HepG2 (cell line): ENCODE measurements at regions not wholly inside any gene's neighbourhood (a gene's known extent, or its start where the extent isn't known, plus 50 kb on each side); places are given as distances from the start of the nearest gene placed in this dataset.

Source experiments
- ATAC-seq: fragments of 200-7000 bp; cut with Tn5 transposase; 3 replicates; pipeline ENCODE4 v1.9.1; 2020; ENCODE audit warnings: mild to moderate bottlenecking, moderate library complexity
- BruUV-seq: library from RNA; stranded (reverse); fragments of 400-500 nt; replicated peaks from 2 replicates; lab custom pipeline; 2021; lab: Mats Ljungman, UMichigan
- CTCF ChIA-PET: fragments of 300-600 bp; formaldehyde crosslinking; extraction: SDS; loops from one replicate; lab custom pipeline; 2021; ENCODE audit warnings: low total read pairs, inconsistent platforms, low intra/inter-chr PET ratio; lab: Yijun Ruan, JAX
- POLR2A ChIA-PET: fragments of 350-600 bp; sonication (Branson Sonifier 250); formaldehyde crosslinking; loops from one replicate; lab custom pipeline; 2020; ENCODE audit warnings: antibody characterized with exemption, inconsistent platforms; lab: Yijun Ruan, JAX
- DNase-seq: peaks from one replicate; pipeline ENCODE4 v3.0.0-alpha.2; 2015; ENCODE audit warnings: low spot score
- FAIRE-seq: peaks from 3 replicates; lab custom pipeline; 2011; peaks lifted over from hg19 to GRCh38; lab: Jason Lieb, UNC
- H2AFZ ChIP-seq: one replicate; pipeline ENCODE4 v1.6.1; 2011; ENCODE audit warnings: low read length, inconsistent platforms
- H3K27ac ChIP-seq: fragments of 300-600 bp; 3 replicates; pipeline ENCODE4 v1.8.0; 2011; ENCODE audit warnings: mixed run types, mild to moderate bottlenecking, mixed read lengths, low read length, inconsistent platforms; ENCODE audit not compliant: insufficient read depth; ENCODE audit errors: extremely low read length
- H3K27me3 ChIP-seq, 2 experiments: fragments of 200-600 bp in 1 of 2; 2 replicates in 1 of 2; 3 replicates in 1 of 2; pipeline versions ENCODE4 v1.6.0 to v1.8.0; 2011; ENCODE audit warnings: low read length in 2 of 2, mild to moderate bottlenecking in 2 of 2, moderate library complexity in 2 of 2, inconsistent platforms in 1 of 2; ENCODE audit not compliant: insufficient read depth in 2 of 2, control insufficient read depth in 1 of 2
- H3K36me3 ChIP-seq, 2 experiments: fragments of 200-600 bp in 1 of 2; replicated peaks in 1 of 2; 2 replicates in 1 of 2; 3 replicates in 1 of 2; pipeline versions ENCODE4 v1.5.1 to v1.8.0; 2011; ENCODE audit warnings: low read length in 2 of 2, inconsistent platforms in 1 of 2; ENCODE audit not compliant: insufficient read depth in 2 of 2, control insufficient read depth in 1 of 2
- H3K4me1 ChIP-seq: 2 replicates; pipeline ENCODE4 v1.5.1; 2012; ENCODE audit warnings: low read length, inconsistent platforms; ENCODE audit not compliant: insufficient read depth
- H3K4me2 ChIP-seq: 2 replicates; pipeline ENCODE4 v1.6.0; 2011; ENCODE audit warnings: low read depth, low read length, inconsistent platforms
- H3K4me3 ChIP-seq, 3 experiments: fragments of 200-600 bp in 1 of 3; sonication (generic), shearing (Covaris generic) in 1 of 3; replicated peaks in 1 of 3; 2 replicates each; pipeline ENCODE4 v1.5.1; 2011 to 2016; ENCODE audit warnings: low read length in 3 of 3, inconsistent platforms in 2 of 3, low read depth in 2 of 3, mild to moderate bottlenecking in 2 of 3, control low read depth in 1 of 3, mixed read lengths in 1 of 3; ENCODE audit not compliant: insufficient read depth in 1 of 3
- H3K79me2 ChIP-seq: one replicate; pipeline ENCODE4 v1.6.1; 2011; ENCODE audit warnings: low read length, inconsistent platforms; ENCODE audit not compliant: insufficient read depth
- H3K9ac ChIP-seq: 2 replicates; pipeline ENCODE4 v1.6.0; 2011; ENCODE audit warnings: mild to moderate bottlenecking, low read depth, low read length, inconsistent platforms; ENCODE audit not compliant: insufficient read depth
- H3K9me3 ChIP-seq: 2 replicates; pipeline ENCODE4 v1.5.1; 2012; ENCODE audit warnings: mild to moderate bottlenecking, low read length
- H4K20me1 ChIP-seq: 2 replicates; pipeline ENCODE4 v1.6.0; 2011; ENCODE audit warnings: inconsistent platforms, mild to moderate bottlenecking, low read length, moderate library complexity; ENCODE audit not compliant: insufficient read depth
- HES4 ChIP-seq: sonication (generic); formaldehyde crosslinking; IDR thresholded peaks from 2 replicates; pipeline ENCODE4 v1.9.0; 2021; ENCODE audit warnings: mild to moderate bottlenecking, missing genetic modification reagents, borderline replicate concordance
- HMGA1 ChIP-seq: sonication (generic); formaldehyde crosslinking; conservative IDR thresholded peaks from 2 replicates; pipeline ENCODE4 v1.4.0; 2020; ENCODE audit warnings: missing genetic modification reagents
- MED8 ChIP-seq: sonication (generic); formaldehyde crosslinking; IDR thresholded peaks from 2 replicates; pipeline ENCODE4 v1.8.1; 2023; ENCODE audit warnings: mild to moderate bottlenecking, missing genetic modification reagents; ENCODE audit not compliant: insufficient replicate concordance
- NFYC ChIP-seq: IDR thresholded peaks from 2 replicates; pipeline ENCODE4 v1.6.1; 2016; ENCODE audit warnings: missing genetic modification reagents, missing compliant biosample characterization
- PHF5A ChIP-seq: IDR thresholded peaks from one replicate; pipeline ENCODE4 v1.6.1; 2018; ENCODE audit warnings: low read depth, missing genetic modification reagents; ENCODE audit not compliant: unreplicated experiment
- RBFOX2 ChIP-seq: fragments of 200-400 bp; formaldehyde crosslinking; IDR thresholded peaks from 2 replicates; pipeline ENCODE4 v1.6.1; 2017; ENCODE audit warnings: low read depth, mild to moderate bottlenecking, low read length
- SNAPC2 ChIP-seq: sonication (generic); formaldehyde crosslinking; IDR thresholded peaks from 2 replicates; pipeline ENCODE4 v1.8.1; 2022; ENCODE audit warnings: mild to moderate bottlenecking, missing genetic modification reagents
- SP1 ChIP-seq, 2 experiments: fragments of 450-650 bp in 1 of 2; sonication (generic) in 1 of 2; formaldehyde crosslinking in 1 of 2; IDR thresholded peaks; 2 replicates each; pipeline versions ENCODE4 v1.4.0 to v1.6.1; 2016 to 2020; ENCODE audit warnings: missing genetic modification reagents in 1 of 2
- TEAD3 ChIP-seq: optimal IDR thresholded peaks from 2 replicates; pipeline ENCODE3; 2016; ENCODE audit warnings: borderline replicate concordance
- ZBTB46 ChIP-seq: sonication (generic); formaldehyde crosslinking; IDR thresholded peaks from 2 replicates; pipeline ENCODE4 v1.4.0; 2020; ENCODE audit warnings: mild to moderate bottlenecking, missing genetic modification reagents, borderline replicate concordance
- ZNF136 ChIP-seq: sonication (generic); formaldehyde crosslinking; IDR thresholded peaks from 2 replicates; pipeline ENCODE4 v1.8.1; 2022; ENCODE audit warnings: low read depth, mild to moderate bottlenecking, moderate library complexity, missing genetic modification reagents
- ZNF263 ChIP-seq: sonication (generic); formaldehyde crosslinking; IDR thresholded peaks from 2 replicates; pipeline ENCODE4 v1.4.0; 2020; ENCODE audit warnings: missing genetic modification reagents
- ZNF468 ChIP-seq: sonication (generic); formaldehyde crosslinking; IDR thresholded peaks from 2 replicates; pipeline ENCODE4 v1.8.0; 2022; ENCODE audit warnings: mild to moderate bottlenecking, moderate library complexity, missing genetic modification reagents
- ZNF720 ChIP-seq: sonication (generic); formaldehyde crosslinking; IDR thresholded peaks from 2 replicates; pipeline ENCODE4 v1.4.0; 2020; ENCODE audit warnings: missing genetic modification reagents
- ZNF883 ChIP-seq: sonication (generic); formaldehyde crosslinking; IDR thresholded peaks from 2 replicates; pipeline ENCODE4 v1.5.1; 2020; ENCODE audit warnings: mild to moderate bottlenecking, missing genetic modification reagents; ENCODE audit errors: not compliant biosample characterization
- WGBS: methylation state at CpG from one replicate; pipeline ENCODE4 v1.1.6; 2017; ENCODE audit warnings: low lambda C conversion rate; 5-methylcytosine and 5-hydroxymethylcytosine counted together
- in situ Hi-C: cut with HindIII; loops from 2 replicates; pipeline ENCODE4 v1.10.0; 2017; ENCODE audit warnings: low pct_unique_long_range_greater_than_20kb; ENCODE audit not compliant: extremely low pct_ligation_motif_present
- intact Hi-C: fragments of 100-400 bp; cut with micrococcal nuclease; formaldehyde crosslinking; loops from one replicate; pipeline ENCODE4 v1.10.0; 2022; ENCODE audit not compliant: unreplicated experiment
- TF ChIP-seq, protein P1 (sequence below): sonication (generic); formaldehyde crosslinking; IDR thresholded peaks from 2 replicates; pipeline ENCODE4 v1.8.1; 2022; ENCODE audit warnings: low read depth, mild to moderate bottlenecking, missing genetic modification reagents
- TF ChIP-seq, protein P2 (sequence below): sonication (generic); formaldehyde crosslinking; IDR thresholded peaks from 2 replicates; pipeline ENCODE4 v1.8.1; 2023; ENCODE audit warnings: mild to moderate bottlenecking, moderate library complexity, missing genetic modification reagents
- TF ChIP-seq, protein P3 (sequence below): sonication (generic); formaldehyde crosslinking; IDR thresholded peaks from 2 replicates; pipeline ENCODE4 v1.5.0; 2020; ENCODE audit warnings: mild to moderate bottlenecking, missing genetic modification reagents

DNA sequence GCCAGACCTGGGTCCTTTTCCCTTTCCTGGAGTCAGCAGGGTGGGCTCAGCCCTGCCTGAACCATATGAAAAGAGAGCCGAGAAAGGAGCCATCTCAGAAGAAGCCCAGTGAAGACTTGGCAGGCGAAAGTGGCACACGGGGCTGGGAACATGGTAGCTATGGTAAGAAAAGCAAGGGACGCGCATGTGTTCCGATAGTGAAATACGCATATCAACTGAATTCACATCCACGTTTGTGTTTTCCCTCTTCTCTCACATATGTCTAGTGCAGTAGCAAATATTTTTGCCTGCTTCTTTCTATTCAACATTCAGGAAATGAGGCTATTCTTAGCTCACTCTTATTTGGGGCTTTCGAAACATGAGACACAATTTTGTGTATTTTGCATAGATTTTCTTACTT is 54.1 kb upstream of the PEG3 start:
- in situ Hi-C loops = no loop called here

More for the DNA sequence above, 54.1 kb upstream of the PEG3 start:
- no peak overlapping the region for H2AFZ ChIP-seq
- no peaks in the 10 kb centered on the region for H4K20me1 ChIP-seq
- no peak overlapping the region for H3K4me2 ChIP-seq
- no peak for FAIRE-seq
- POLR2A ChIA-PET = interaction anchor here (2.0 kb wide), 1 partner anchor 10 kb away, joined by 5 read pairs; no protein-coding TSS in a partner anchor
- H3K27ac ChIP-seq = no peak overlapping the region
- TF ChIP-seq TEAD3 (CRISPR knock-in tag) (no peak), HMGA1 (CRISPR knock-in tag) (no peak), NFYC (CRISPR knock-in tag) (no peak), ZNF883 (CRISPR knock-in tag) (no peak), PHF5A (CRISPR knock-in tag) (no peak), ZNF468 (no peak), ZBTB46 (CRISPR knock-in tag) (no peak), HES4 (no peak), ZNF263 (CRISPR knock-in tag) (no peak), MED8 (CRISPR knock-in tag) (no peak), SP1 (IDR thresholded peaks at IDR 0.05) (no peak), SP1 (CRISPR knock-in tag; IDR thresholded peaks at IDR 0.05) (no peak), SNAPC2 (CRISPR knock-in tag) (no peak), ZNF720 (CRISPR knock-in tag) (no peak), ZNF136 (CRISPR knock-in tag) (no peak), RBFOX2 (no peak)
- TF ChIP-seq, protein P1, sequence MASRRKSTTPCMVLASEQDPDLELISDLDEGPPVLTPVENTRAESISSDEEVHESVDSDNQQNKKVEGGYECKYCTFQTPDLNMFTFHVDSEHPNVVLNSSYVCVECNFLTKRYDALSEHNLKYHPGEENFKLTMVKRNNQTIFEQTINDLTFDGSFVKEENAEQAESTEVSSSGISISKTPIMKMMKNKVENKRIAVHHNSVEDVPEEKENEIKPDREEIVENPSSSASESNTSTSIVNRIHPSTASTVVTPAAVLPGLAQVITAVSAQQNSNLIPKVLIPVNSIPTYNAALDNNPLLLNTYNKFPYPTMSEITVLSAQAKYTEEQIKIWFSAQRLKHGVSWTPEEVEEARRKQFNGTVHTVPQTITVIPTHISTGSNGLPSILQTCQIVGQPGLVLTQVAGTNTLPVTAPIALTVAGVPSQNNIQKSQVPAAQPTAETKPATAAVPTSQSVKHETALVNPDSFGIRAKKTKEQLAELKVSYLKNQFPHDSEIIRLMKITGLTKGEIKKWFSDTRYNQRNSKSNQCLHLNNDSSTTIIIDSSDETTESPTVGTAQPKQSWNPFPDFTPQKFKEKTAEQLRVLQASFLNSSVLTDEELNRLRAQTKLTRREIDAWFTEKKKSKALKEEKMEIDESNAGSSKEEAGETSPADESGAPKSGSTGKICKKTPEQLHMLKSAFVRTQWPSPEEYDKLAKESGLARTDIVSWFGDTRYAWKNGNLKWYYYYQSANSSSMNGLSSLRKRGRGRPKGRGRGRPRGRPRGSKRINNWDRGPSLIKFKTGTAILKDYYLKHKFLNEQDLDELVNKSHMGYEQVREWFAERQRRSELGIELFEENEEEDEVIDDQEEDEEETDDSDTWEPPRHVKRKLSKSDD = no peak
- TF ChIP-seq, protein P2, sequence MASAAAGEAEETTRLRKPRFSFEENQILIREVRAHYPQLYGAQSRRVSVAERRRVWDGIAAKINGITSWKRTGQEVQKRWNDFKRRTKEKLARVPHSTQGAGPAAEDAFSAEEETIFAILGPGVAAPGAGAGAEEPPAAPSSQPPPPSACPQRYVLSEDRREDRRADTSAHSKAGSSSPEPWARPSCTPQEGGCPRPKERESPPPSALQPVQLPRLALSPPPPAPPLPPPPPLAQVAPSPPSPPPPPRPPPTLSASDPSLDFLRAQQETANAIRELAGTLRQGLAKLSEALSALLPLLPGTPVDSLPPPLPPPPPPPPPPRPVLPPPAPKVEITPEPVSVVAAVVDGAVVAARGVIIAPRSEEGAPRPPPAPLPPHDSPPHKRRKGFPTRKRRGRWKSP = no peak
- TF ChIP-seq, protein P3, sequence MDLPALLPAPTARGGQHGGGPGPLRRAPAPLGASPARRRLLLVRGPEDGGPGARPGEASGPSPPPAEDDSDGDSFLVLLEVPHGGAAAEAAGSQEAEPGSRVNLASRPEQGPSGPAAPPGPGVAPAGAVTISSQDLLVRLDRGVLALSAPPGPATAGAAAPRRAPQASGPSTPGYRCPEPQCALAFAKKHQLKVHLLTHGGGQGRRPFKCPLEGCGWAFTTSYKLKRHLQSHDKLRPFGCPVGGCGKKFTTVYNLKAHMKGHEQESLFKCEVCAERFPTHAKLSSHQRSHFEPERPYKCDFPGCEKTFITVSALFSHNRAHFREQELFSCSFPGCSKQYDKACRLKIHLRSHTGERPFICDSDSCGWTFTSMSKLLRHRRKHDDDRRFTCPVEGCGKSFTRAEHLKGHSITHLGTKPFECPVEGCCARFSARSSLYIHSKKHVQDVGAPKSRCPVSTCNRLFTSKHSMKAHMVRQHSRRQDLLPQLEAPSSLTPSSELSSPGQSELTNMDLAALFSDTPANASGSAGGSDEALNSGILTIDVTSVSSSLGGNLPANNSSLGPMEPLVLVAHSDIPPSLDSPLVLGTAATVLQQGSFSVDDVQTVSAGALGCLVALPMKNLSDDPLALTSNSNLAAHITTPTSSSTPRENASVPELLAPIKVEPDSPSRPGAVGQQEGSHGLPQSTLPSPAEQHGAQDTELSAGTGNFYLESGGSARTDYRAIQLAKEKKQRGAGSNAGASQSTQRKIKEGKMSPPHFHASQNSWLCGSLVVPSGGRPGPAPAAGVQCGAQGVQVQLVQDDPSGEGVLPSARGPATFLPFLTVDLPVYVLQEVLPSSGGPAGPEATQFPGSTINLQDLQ = no peak
- TF ChIP-seq, all 625 proteins: peak for 0
- H3K4me1 ChIP-seq = peaks cover 48% of the 10 kb centered on the region
- H3K36me3 ChIP-seq = no peaks in the 10 kb centered on the region
- no peaks in the 10 kb centered on the region for H3K9me3 ChIP-seq
- no peak for ATAC-seq
- no peaks in the 10 kb centered on the region for H3K79me2 ChIP-seq
- CTCF ChIA-PET = no interaction called here
- H3K27me3 ChIP-seq = no peaks in the 10 kb centered on the region
- intact Hi-C loops = no loop called here
- no peak for DNase-seq
- no TSS peak for BruUV-seq
- no peak overlapping the region for H3K9ac ChIP-seq
- H3K4me3 ChIP-seq = no peak overlapping the region
- WGBS = 92% methylated on average over 9 of the region's 9 CpGs
